Gastrocnemius medialis (tissue), 4 donors: ENCODE measurements at regions not wholly inside any gene's neighbourhood (a gene's known extent, or its start where the extent isn't known, plus 50 kb on each side); places are given as distances from the start of the nearest gene placed in this dataset.

Experiments
- ATAC-seq, 2 donors: fragments of 150-250 bp; one replicate each; pipeline ENCODE4 v1.9.1; 2016
- DNase-seq, 2 donors: peaks; one replicate each; pipeline ENCODE4 v3.0.0-alpha.2; 2019
- H3K27ac ChIP-seq, 4 donors: fragments of 200-600 bp; sonication (generic); 1 replicate in 1 of 4; 2 replicates in 3 of 4; pipeline ENCODE4 v1.5.1; 2016 to 2018; ENCODE audit warnings: mild to moderate bottlenecking in 2 of 4, moderate library complexity in 1 of 4
- H3K27me3 ChIP-seq, 3 donors: fragments of 200-600 bp; sonication (generic) in 2 of 3; 1 replicate in 1 of 3; 2 replicates in 2 of 3; pipeline versions ENCODE4 v1.5.1 to v1.6.0; 2016 to 2019; ENCODE audit warnings: mild to moderate bottlenecking in 1 of 3, moderate library complexity in 1 of 3
- H3K36me3 ChIP-seq, 2 donors: fragments of 200-600 bp; sonication (generic) in 1 of 2; one replicate each; pipeline ENCODE4 v1.5.1; 2017 to 2018
- H3K4me1 ChIP-seq, 2 donors: fragments of 200-600 bp; sonication (generic) in 1 of 2; one replicate each; pipeline ENCODE4 v1.5.1; 2016 to 2017; ENCODE audit warnings: mild to moderate bottlenecking in 2 of 2
- H3K4me3 ChIP-seq, 4 donors: fragments of 200-600 bp; sonication (generic) in 3 of 4; 1 replicate in 1 of 4; 2 replicates in 3 of 4; pipeline ENCODE4 v1.5.1; 2016 to 2019; ENCODE audit warnings: mild to moderate bottlenecking in 2 of 4
- H3K9me3 ChIP-seq, 3 donors: fragments of 200-600 bp; sonication (generic) in 2 of 3; 1 replicate in 1 of 3; 2 replicates in 2 of 3; pipeline ENCODE4 v1.5.1; 2016 to 2019
- CTCF ChIP-seq, 5 experiments: fragments of 450-650 bp in 3 of 5; fragments of 200-600 bp in 2 of 5; sonication (generic) in 2 of 5; IDR thresholded peaks in 4 of 5; conservative IDR thresholded peaks in 1 of 5; 1 replicate in 4 of 5; 2 replicates in 1 of 5; pipeline ENCODE4 v1.5.1; 2016 to 2019; ENCODE audit warnings: antibody characterized with exemption in 5 of 5, mild to moderate bottlenecking in 3 of 5, moderate library complexity in 3 of 5
- POLR2A ChIP-seq, 2 donors: fragments of 450-650 bp; IDR thresholded peaks; one replicate each; pipeline ENCODE4 v1.6.1; 2017; ENCODE audit warnings: antibody characterized with exemption in 2 of 2, mild to moderate bottlenecking in 2 of 2, moderate library complexity in 2 of 2
- in situ Hi-C, 4 donors: fragments of 200-750 bp; cut with MboI; loops; one replicate each; pipeline versions ENCODE4 v1.15.0 to v1.8.0; 2017; ENCODE audit warnings: low sequenced_read_pairs in 4 of 4
- intact Hi-C: fragments of 100-400 bp; cut with DNase I; formaldehyde crosslinking; loops from one replicate; pipeline ENCODE4 v1.15.1; 2023; ENCODE audit warnings: low total_unique reads

GRCh38 chr6:85183841-85184240, 266.0 kb upstream of the NT5E start:
- Histone ChIP-seq H3K27ac (no peak overlapping the region), H3K9me3 (no peaks in the 10 kb centered on the region), H3K4me1 (no peaks in the 10 kb centered on the region), H3K36me3 (no peaks in the 10 kb centered on the region), H3K27me3 (no peaks in the 10 kb centered on the region), H3K4me3 (no peak overlapping the region)
- ATAC-seq: no peak
- in situ Hi-C loops (no loop called here), intact Hi-C loops (no loop called here)
- no peak for DNase-seq
- TF ChIP-seq CTCF (IDR thresholded peaks at IDR 0.05 in 4 of 5, conservative IDR thresholded peaks at IDR 0.05 in 1 of 5): no peak
- TF ChIP-seq POLR2A (IDR thresholded peaks at IDR 0.05): no peak

- ATAC-seq (no peak), DNase-seq (no peak)
- no peaks in the 10 kb centered on the region for H3K27me3 ChIP-seq
- in situ Hi-C loops (no loop called here), intact Hi-C loops (no loop called here)
- TF ChIP-seq CTCF (IDR thresholded peaks at IDR 0.05 in 4 of 5, conservative IDR thresholded peaks at IDR 0.05 in 1 of 5) (no peak), POLR2A (IDR thresholded peaks at IDR 0.05) (no peak)
- no peaks in the 10 kb centered on the region for H3K9me3 ChIP-seq
- H3K36me3 ChIP-seq: no peaks in the 10 kb centered on the region
- H3K4me1 ChIP-seq: no peaks in the 10 kb centered on the region
- no peak overlapping the region for H3K4me3 ChIP-seq
- H3K27ac ChIP-seq: no peak overlapping the region
Measured at GRCh38 chr6:85172705-85173104, 277.2 kb upstream of the NT5E start.

GRCh38 chr6:85172161-85172560, 277.7 kb upstream of the NT5E start:
- no peak overlapping the region for H3K4me3 ChIP-seq
- no peaks in the 10 kb centered on the region for H3K27me3 ChIP-seq
- no peak overlapping the region for H3K27ac ChIP-seq
- no peak for ATAC-seq
- DNase-seq: no peak
- TF ChIP-seq POLR2A (IDR thresholded peaks at IDR 0.05): no peak
- TF ChIP-seq CTCF (IDR thresholded peaks at IDR 0.05 in 4 of 5, conservative IDR thresholded peaks at IDR 0.05 in 1 of 5): no peak
- no peaks in the 10 kb centered on the region for H3K9me3 ChIP-seq
- in situ Hi-C loops: no loop called here
- H3K36me3 ChIP-seq: no peaks in the 10 kb centered on the region
- intact Hi-C loops: no loop called here
- H3K4me1 ChIP-seq: no peaks in the 10 kb centered on the region

- H3K36me3 ChIP-seq: no peaks in the 10 kb centered on the region
- DNase-seq (no peak), ATAC-seq (no peak)
- intact Hi-C loops: no loop called here
- TF ChIP-seq CTCF (IDR thresholded peaks at IDR 0.05 in 4 of 5, conservative IDR thresholded peaks at IDR 0.05 in 1 of 5): no peak
- TF ChIP-seq POLR2A (IDR thresholded peaks at IDR 0.05): no peak
- in situ Hi-C loops: no loop called here
- no peak overlapping the region for H3K4me3 ChIP-seq
- no peaks in the 10 kb centered on the region for H3K4me1 ChIP-seq
- no peak overlapping the region for H3K27ac ChIP-seq
- H3K9me3 ChIP-seq: no peaks in the 10 kb centered on the region
- no peaks in the 10 kb centered on the region for H3K27me3 ChIP-seq
Measured at GRCh38 chr6:85169189-85169588, 280.7 kb upstream of the NT5E start.

- TF ChIP-seq POLR2A (IDR thresholded peaks at IDR 0.05) (no peak), CTCF (IDR thresholded peaks at IDR 0.05 in 4 of 5, conservative IDR thresholded peaks at IDR 0.05 in 1 of 5) (no peak)
- no peak for DNase-seq
- no peak overlapping the region for H3K4me3 ChIP-seq
- H3K27me3 ChIP-seq: no peaks in the 10 kb centered on the region
- no peaks in the 10 kb centered on the region for H3K9me3 ChIP-seq
- H3K36me3 ChIP-seq: no peaks in the 10 kb centered on the region
- no peak overlapping the region for H3K27ac ChIP-seq
- intact Hi-C loops (no loop called here), in situ Hi-C loops (no loop called here)
- no peaks in the 10 kb centered on the region for H3K4me1 ChIP-seq
- no peak for ATAC-seq
Measured at GRCh38 chr6:85168146-85168545, 281.7 kb upstream of the NT5E start.
